HUDEP-2 (cell line): ENCODE measurements at regions not wholly inside any gene's neighbourhood (a gene's known extent, or its start where the extent isn't known, plus 50 kb on each side); places are given as distances from the start of the nearest gene placed in this dataset.

Source experiments
- DNase-seq, 76 experiments: peaks; one replicate each; lab custom pipeline; 2025; ENCODE audit not compliant: unreplicated experiment in 76 of 76; lab: John Stamatoyannopoulos, UW

DNA sequence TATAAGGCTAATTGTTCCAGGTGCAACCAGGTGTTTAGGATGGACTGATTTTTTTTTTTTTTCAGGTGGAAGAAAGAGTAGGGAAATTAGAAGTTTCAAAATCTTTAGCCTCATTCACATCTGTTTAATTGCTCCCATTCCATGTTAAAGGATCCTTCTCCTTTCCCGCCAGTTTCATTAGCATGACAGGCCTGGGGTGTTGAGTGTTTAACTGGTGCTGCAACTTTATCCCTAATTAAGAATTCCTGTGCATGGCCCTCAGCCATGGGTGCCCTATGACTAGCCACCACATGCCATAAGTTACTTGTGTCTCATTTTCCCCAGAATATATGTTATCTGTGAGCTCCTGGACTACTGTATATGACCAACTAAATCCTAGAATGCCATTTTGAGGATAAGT lies 501.4 kb downstream of the NSUN3 start:
- no peak for DNase-seq

DNA sequence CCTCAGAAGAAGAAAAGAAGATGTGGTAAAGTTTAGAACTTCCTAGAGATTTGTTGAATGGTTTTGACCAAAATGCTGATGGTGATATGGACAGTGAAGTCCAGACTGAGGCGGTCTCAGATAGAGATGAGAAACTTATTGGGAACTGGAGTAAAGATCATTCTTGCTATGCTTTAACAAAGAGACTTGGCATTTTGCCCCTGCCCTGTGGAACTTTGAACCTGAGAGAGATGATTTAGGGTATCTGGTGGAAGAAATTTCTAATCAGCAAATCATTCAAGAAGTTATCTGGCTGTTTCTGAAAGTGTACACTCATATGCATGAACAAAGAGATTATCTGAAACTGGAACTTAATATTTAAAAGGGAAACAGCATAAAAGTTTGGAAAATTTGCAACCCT lies 505.2 kb downstream of the NSUN3 start:
- DNase-seq = no peak

DNA sequence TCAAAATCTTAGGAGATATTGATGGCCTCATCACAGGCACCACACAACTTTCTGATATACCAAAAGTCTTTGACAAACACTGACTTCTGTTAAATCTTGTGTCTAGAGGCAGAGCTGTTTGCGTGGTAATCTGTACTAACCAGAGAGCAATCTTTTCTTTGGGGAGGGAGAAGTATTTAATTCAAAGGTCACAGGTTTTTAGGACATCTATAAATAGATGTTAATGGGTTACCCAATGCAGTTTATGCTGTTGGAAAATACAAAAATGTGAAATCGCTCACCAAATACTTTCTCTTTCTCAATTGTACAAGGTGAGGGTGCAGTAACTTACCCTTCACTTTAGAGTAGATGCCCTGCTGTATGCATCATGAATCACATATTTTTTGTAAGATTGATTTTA lies 510.5 kb downstream of the NSUN3 start:
- no peak for DNase-seq

DNA sequence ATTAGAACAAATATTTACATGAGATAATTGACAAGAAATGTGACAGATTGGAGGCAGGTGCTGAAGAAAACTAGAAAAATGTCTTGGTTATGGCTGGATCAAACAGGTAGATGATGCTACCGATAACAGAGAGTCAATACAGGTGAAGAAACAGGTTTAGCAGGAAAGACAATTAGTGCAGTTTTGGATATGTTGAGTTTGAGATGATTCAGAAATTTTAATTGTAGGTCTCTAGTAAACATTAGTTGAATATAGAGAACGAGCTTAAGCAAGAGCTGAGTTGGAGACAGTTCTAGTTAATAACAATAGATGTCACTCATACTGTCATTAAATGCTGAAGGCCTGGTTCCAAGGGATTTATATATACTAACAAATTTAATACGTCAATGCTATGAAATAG lies 524.4 kb downstream of the NSUN3 start:
- no peak for DNase-seq

DNA sequence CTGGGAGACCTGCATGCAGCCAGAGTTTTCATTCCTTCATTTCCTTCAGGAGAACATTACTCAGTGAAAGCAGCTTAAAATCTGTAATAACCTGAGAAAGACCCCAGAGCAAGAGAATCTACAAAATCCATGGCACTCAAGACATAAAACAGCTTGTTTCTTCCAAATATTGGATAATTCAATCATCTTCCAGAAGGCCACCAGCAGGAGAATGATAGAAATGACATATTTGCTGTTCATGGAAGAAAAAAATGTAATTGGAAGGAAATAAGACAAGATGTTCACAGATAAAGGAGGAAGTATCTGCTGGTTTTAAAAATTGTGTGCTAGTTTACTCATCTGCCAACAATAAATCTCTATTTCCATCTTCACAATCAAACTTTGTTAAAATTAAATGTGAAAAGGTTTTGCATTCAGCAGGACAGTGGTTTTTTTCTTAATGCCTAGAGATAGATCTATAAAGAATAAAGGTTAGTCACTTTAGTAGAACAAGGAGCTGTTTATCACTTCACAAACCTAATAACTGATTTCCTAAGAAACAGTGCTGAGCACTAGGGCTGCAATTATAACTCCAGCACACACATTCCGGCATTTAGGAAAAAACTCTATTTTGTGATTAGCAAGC lies 530.8 kb downstream of the NSUN3 start:
- DNase-seq = no peak

DNA sequence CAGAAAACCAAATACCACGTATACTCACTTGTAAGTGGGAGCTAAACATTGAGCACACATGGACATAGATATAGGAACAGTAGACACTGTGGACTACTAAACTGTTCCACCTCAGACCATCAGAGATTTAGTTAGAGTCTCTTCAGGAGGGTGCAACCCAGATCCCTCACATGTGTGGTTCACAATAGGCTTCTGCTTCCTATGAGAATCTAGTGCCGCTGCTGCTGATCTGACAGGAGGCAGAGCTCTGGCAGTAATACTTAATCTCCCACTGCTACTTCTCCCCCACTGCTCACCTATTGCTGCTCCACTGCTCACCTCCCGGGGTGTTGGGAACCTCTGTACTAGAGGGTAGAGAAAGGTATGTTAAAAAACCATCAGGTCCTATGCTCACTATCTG lies 533.3 kb downstream of the NSUN3 start:
- DNase-seq = no peak

DNA sequence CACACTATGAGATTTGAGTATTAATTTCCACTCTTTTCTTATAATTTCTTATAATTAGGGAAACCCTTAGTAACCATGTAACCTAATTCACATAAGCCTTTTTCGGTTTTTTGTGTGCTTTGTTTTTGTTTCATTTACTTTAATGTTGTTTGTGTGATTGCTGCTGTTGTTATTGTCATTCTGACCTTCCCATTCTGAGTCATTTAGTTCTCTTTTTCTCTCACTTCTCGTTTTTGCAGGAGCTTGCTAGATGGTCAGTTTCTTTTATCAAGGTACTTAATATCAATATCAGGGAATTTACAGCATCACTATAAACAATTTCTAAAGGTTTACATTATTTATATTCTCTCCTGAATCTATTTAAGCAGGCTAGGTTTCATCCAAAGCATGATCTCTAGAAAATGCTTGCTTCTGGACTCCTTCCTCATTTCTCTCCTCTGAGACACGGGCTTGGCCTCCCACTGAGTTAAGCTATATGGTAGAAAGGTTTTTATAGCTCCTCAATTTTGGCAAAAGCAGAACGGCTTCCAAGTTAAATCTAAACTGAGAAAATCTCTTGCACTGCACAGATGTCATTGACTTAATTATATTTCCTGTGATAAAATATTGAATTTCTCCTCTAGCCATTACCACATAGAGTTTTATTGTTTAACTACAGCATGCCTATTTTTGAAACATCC lies 534.2 kb downstream of the NSUN3 start:
- DNase-seq = no peak

DNA sequence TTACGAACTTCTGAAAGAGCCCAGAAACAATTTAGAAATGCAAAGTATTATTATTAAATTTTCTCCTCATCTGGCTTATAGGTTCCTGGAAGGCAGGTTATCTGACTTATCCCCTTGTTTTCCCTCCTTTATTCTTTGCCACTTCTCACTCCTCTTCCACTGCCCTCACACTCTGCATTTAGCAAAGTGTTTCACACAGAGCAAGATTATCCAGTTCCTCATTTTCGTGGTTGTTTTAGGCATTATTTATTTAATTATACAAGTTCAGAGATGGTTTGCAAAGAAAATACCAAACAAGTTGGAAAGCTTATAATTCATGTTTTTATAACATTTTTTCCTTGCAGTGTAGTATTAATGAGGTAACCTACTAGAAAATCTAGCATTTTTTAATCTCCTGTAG lies 544.9 kb downstream of the NSUN3 start:
- DNase-seq = no peak

DNA sequence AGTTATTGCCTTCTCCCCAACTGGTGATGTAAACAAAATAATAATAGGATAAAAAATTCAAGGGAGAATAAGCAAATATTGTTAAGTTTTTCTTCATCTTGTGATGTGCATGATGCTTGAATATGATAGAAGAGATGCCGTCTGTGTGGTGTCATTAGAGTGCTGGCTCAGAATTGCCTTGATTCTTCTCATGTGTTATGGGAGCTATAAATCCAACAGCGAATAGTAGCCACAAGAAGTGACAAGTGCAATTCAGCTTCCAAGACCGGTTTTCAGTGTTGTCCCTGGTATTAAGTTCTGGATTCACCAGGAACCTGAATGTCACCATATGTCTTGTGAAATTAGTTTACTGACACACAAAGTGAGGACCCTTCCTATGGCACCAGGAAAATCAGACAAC lies 547.0 kb downstream of the NSUN3 start:
- DNase-seq = no peak

DNA sequence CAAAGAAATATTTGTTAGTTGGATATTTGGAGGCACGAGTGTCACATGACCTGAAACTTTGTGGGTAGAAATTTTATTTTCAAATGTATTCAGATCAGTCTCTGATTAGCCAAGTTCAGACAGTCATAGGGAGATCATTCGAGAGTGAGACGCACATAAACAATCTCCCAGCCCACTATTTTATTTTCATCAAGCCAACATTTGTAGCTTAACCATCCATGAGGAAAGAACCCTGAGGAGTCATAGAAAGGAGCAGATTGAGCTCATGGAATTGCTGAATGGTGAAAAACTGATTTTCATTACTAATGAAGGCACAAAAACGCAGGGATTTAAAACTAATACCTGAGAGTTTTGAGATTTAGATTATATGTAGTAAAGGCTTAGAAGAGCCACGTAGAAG lies 548.7 kb downstream of the NSUN3 start:
- DNase-seq = no peak

DNA sequence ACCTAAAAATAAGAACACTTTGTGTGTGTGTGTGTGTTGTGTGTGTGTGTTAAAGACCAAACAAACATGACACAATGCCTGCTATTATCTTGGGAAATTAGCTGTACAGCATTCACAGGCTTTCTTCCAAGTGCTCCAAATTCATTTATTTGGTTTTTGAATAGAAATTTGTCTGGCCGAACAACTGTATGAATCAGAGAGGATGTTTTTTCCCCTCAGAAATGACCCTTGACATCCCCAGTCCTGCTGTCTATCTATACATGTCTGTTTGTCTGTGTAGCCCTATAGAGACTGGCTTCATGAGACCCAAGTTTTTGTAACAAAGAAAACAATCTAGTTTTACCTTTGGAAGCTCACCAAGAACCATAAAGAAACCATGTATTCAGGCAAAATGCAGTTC lies 549.8 kb downstream of the NSUN3 start:
- DNase-seq = no peak

DNA sequence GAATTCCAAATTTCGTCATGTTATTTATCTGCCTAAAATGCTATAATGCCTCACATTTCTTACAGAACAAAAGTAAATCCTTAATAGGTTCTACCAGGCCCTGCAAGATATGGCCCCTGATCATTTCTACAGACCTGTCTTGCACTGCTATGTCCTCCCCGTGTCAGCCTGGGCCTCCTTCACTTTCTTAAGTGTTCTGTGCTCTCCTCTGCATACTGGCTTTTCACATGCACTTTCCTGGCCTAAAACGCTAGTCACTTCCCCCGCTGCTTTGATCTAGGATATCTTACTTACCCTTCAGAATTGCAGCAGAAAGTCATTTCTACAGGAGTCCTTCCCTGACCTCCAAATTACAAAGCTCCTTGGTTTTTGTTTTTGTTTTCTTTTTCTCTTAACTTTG lies 551.3 kb downstream of the NSUN3 start:
- DNase-seq = no peak

DNA sequence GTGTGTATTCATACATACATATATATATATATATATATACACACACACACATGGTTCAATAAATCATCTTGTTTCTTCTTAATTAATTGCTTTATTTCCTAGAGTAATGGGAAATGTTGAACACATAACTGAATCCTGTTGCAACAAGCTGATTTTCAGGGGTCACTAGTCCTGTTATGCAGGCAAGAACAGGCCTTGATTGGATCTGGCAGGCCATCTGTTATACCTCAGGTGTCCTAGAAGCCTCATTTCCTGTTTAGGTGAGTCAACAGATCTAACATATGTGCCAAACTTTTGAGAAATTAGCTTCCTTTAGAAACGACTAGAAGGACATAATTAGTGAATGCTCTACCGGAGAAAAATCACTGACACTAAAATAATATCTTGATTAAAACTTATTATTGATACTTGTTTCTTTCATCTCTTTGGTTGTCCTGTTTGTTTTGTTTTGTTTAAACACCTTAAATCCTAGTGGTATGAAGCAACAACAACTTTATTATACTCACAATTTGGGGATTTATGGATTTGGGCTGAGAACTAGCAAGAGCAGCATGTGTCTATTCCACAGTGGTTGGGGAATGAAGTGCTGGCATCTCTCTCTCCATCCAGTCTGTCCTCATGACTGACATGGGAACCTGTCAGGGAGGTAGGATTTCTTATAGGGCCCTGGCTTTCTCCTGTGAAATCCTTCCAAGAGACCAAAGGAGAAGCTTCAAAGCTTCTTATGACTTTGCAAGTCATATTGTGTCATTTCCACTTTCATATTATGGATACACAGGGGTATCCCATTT lies 552.6 kb downstream of the NSUN3 start:
- DNase-seq = no peak

DNA sequence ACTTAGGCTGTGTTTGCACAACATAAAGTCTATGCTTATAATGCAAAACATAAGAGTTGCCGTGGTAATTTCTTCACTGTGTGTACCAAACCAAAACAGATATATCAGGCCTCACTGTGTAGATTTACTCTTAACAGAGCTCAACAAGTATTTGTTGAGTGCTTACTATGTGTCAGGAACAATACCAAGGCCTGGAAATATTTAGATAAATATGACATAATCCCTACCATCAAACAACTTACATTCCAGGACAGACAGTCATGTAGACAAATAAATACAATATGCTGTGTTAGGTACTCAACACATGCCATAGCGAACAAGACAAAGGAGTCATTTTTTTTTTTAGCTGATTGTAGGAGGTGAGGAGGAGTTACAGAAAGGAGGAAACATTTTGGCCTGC lies 554.0 kb downstream of the NSUN3 start:
- DNase-seq = no peak

DNA sequence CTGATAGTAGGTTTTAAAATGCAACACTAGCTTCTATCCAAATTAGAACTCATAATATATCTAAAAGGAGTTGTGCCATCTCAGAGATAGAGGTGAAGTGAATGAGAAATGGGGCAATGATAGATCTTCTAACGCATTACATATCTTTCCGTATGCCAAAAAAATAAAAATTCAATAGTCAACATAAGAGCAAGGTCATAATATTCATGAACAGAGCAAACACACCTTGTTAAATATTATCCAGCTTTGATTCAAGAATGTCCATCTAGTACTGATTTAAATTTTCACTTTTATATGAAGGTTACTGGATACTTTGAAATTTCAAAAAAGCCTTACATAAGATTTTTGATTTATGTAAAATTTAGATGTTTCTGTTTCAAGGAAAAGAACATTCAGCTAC lies 554.5 kb downstream of the NSUN3 start:
- no peak for DNase-seq

DNA sequence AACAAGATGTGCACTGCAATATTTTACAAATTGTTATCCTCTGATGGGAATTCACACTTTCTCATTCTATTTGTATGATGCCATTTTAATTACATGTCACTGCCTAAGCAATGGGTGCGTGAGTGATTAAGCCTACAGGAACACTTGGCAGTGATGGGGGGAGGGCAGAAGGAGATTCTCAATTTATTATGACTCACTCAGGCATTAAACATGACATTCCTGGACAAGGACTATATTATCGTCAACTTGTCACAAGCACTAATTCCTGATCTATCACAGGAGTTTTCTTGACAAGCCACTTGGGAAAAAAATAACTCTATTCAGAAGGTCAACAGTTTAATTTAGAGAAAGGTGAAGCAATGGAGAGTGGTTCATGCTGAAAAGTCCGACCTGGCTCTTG lies 556.8 kb downstream of the NSUN3 start:
- DNase-seq = no peak

DNA sequence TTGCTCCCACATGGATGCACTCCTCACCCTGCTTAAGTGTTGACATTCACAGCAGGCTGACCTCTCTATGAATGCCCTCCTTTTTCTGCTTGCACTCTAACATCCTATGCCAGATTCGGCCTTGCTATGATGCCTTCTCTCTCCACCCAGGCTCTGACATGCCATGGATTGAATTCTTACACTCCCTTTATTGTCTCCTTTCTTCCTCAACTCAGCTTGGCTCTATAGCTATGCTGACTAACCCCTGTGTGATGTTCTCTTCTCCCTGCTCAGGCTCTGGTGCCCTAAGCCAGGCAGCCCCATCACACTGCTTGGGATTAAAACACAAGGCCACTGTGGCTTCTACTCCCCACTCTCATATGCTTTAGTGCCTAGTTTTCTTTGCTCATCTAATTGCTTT lies 563.7 kb downstream of the NSUN3 start:
- DNase-seq = no peak

DNA sequence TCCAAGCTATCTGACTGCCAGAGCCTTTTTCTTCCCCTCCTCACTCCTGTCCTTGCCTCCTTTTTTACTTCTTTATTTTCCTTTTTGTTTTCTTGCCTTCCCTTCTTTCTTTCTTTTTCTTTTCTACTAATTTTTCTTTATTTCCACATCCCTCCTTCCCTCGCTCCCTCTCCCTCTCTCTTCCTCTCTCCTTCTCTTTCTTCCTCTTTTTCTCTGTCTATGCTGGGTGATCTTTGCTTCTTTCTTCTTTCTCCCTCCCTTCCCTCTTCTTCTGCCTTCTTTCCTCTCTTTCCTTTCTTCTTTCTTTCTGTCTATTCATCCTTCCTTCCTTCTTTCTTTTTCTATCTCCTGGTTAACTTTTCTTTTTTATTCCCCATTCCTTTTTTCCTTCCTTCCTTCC lies 564.8 kb downstream of the NSUN3 start:
- no peak for DNase-seq

DNA sequence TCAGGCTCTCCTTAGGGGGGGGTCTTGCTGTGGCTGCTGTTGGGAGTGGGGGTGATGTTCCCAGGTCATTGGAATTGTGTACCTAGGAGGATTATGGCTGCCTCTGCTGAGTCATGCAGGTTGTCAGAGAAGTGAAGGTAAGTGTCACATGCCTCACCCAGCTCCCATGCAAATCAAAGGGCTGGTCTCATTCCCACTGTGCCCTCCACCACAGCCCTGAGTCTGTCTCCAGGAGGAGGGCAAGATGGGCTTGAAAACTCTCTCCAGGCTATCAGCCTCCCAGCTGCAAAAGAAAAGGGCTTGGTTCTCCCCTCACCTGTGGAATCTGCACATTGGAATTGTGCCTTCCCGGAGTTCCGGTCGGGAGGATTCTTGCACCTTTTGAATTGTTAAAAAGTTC lies 580.5 kb downstream of the NSUN3 start:
- no peak for DNase-seq

DNA sequence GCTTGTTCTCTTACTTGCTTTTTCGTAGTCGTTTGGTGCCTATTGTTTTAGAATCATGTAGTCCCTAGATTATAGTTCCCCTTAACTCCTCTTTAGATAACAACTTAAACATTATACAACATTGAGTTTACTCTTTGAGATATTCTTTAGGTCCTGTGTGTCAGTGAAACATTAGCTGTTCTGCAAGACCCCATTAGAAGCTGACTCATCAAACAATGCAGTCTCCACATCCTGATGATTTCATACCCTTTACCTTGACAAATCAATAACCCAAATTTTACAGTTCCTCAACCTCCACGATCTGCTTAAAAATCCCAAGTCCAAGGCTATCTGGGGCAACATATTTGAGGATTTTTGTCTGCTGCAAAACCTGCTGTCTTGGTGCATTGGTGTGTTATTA lies 582.9 kb downstream of the NSUN3 start:
- no peak for DNase-seq

DNA sequence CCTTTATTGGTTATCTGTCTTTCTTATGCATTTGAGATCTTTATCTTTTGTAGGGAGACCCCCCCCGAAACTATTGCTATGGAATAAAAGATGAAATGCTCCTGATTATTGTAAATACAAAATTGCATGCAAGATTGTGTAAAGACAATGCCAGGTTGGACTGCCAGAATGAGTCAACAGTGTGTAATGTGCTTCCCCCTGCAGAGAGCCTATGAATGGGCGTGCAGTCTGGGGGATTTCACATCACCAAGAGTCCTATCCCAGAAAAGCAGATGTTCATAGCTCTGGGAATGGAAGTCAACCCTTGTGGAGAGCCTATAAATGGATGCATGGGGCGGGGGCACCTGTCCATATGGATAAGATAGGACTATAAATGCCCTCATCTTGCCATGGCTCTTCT lies 584.3 kb downstream of the NSUN3 start:
- DNase-seq = no peak
